ENCODE measurements at regions not wholly inside any gene's neighbourhood (a gene's known extent, or its start where the extent isn't known, plus 50 kb on each side); places are given as distances from the start of the nearest gene placed in this dataset.

GRCh38 chr20:60543598-60543997 is 585.4 kb downstream of the CDH26 start:
- H3K36me3 ChIP-seq, result no peaks in the 10 kb centered on the region
- H3K4me1 ChIP-seq, result no peaks in the 10 kb centered on the region
- intact Hi-C loops (cut with micrococcal nuclease), result no loop called here
- no peak overlapping the region for H3K4me3 ChIP-seq
- DNase-seq, result no peak
- TF ChIP-seq, protein P1, sequence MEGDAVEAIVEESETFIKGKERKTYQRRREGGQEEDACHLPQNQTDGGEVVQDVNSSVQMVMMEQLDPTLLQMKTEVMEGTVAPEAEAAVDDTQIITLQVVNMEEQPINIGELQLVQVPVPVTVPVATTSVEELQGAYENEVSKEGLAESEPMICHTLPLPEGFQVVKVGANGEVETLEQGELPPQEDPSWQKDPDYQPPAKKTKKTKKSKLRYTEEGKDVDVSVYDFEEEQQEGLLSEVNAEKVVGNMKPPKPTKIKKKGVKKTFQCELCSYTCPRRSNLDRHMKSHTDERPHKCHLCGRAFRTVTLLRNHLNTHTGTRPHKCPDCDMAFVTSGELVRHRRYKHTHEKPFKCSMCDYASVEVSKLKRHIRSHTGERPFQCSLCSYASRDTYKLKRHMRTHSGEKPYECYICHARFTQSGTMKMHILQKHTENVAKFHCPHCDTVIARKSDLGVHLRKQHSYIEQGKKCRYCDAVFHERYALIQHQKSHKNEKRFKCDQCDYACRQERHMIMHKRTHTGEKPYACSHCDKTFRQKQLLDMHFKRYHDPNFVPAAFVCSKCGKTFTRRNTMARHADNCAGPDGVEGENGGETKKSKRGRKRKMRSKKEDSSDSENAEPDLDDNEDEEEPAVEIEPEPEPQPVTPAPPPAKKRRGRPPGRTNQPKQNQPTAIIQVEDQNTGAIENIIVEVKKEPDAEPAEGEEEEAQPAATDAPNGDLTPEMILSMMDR (IDR thresholded peaks at IDR 0.05; ENCODE audit: borderline replicate concordance), result no peak
- no peak overlapping the region for H3K27ac ChIP-seq (replicated peaks)
- no peaks in the 10 kb centered on the region for H3K27me3 ChIP-seq (ENCODE audit: low read depth)
- H3K9me3 ChIP-seq (replicated peaks), result peaks cover 24% of the 10 kb centered on the region

DNA sequence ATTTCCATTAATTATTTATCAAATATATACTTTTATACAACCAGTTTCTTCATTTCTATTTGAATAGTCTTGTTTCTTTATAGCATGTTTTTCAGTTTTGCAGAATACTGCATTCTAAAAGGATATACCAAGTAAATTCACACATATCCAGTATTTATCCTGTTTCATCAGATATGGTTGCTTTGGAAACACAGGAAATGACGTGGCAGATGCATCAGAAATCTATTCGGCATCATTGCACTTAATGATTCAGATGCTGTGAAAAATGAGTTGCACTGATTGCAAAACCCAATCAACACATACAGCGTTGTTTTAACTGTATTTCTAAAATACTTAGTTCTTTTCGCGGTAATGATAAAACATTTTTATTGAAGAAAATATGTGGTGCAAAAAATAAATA is 594.9 kb downstream of the CDH26 start:
- Histone ChIP-seq H3K27me3 (ENCODE audit: low read depth) (peaks cover 4% of the 10 kb centered on the region), H3K9me3 (replicated peaks) (no peaks in the 10 kb centered on the region), H3K27ac (replicated peaks) (no peak overlapping the region), H3K36me3 (no peaks in the 10 kb centered on the region), H3K4me1 (no peaks in the 10 kb centered on the region), H3K4me3 (no peak overlapping the region)
- no peak for DNase-seq
- TF ChIP-seq, protein P1 (IDR thresholded peaks at IDR 0.05; ENCODE audit: borderline replicate concordance), result no peak
- intact Hi-C loops (cut with micrococcal nuclease), result no loop called here

- Histone ChIP-seq H3K4me3 (no peak overlapping the region), H3K27me3 (ENCODE audit: low read depth) (peaks cover 4% of the 10 kb centered on the region), H3K4me1 (peaks cover 8% of the 10 kb centered on the region), H3K36me3 (no peaks in the 10 kb centered on the region), H3K9me3 (replicated peaks) (no peaks in the 10 kb centered on the region), H3K27ac (replicated peaks) (no peak overlapping the region)
- intact Hi-C loops (cut with micrococcal nuclease), result no loop called here
- TF ChIP-seq, protein P1 (IDR thresholded peaks at IDR 0.05; ENCODE audit: borderline replicate concordance), result no peak
- no peak for DNase-seq
These were observed 600.3 kb downstream of the CDH26 start for GRCh38 chr20:60558486-60558885.

GRCh38 chr20:60559462-60559861 is 601.2 kb downstream of the CDH26 start:
- intact Hi-C loops (cut with micrococcal nuclease), result no loop called here
- Histone ChIP-seq H3K27ac (replicated peaks) (no peak overlapping the region), H3K27me3 (ENCODE audit: low read depth) (peaks cover 4% of the 10 kb centered on the region), H3K9me3 (replicated peaks) (no peaks in the 10 kb centered on the region), H3K36me3 (no peaks in the 10 kb centered on the region), H3K4me3 (no peak overlapping the region), H3K4me1 (peaks cover 8% of the 10 kb centered on the region)
- TF ChIP-seq, protein P1 (IDR thresholded peaks at IDR 0.05; ENCODE audit: borderline replicate concordance), result no peak
- no peak for DNase-seq

- Histone ChIP-seq H3K36me3 (no peaks in the 10 kb centered on the region), H3K27ac (replicated peaks) (no peak overlapping the region), H3K27me3 (ENCODE audit: low read depth) (peaks cover 9% of the 10 kb centered on the region), H3K4me1 (peaks cover 8% of the 10 kb centered on the region), H3K4me3 (no peak overlapping the region), H3K9me3 (replicated peaks) (no peaks in the 10 kb centered on the region)
- TF ChIP-seq, protein P1 (IDR thresholded peaks at IDR 0.05; ENCODE audit: borderline replicate concordance), result no peak
- DNase-seq, result no peak
- intact Hi-C loops (cut with micrococcal nuclease), result no loop called here
These were observed 602.8 kb downstream of the CDH26 start for GRCh38 chr20:60561052-60561451.

DNA sequence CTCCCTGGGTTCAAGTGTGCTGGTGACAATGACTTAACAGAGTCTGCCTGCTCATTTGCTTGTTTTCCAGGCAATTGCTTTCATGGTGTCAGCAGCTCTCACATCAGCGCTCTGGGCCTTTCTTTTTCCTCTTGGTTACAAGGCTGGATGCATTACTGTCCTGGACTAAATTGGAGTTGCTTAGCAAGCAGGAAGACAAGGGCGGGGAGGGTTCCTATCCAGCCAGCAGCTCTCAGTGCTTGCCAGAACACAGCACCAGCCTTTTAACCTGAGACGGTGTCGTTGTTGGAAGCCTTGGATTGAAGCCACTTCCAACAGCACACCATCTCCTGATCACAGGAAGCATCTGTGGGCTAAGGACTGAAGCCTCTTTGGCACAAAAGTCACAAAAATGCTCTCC is 606.9 kb downstream of the CDH26 start:
- Histone ChIP-seq H3K4me3 (no peak overlapping the region), H3K4me1 (no peaks in the 10 kb centered on the region), H3K36me3 (no peaks in the 10 kb centered on the region), H3K9me3 (replicated peaks) (no peaks in the 10 kb centered on the region), H3K27ac (replicated peaks) (no peak overlapping the region), H3K27me3 (ENCODE audit: low read depth) (peaks cover 4% of the 10 kb centered on the region)
- intact Hi-C loops (cut with micrococcal nuclease), result no loop called here
- DNase-seq, result no peak
- TF ChIP-seq, protein P1 (IDR thresholded peaks at IDR 0.05; ENCODE audit: borderline replicate concordance), result no peak
